Globus pallidus (tissue), 1 donor: ENCODE measurements at regions not wholly inside any gene's neighbourhood (a gene's known extent, or its start where the extent isn't known, plus 50 kb on each side); places are given as distances from the start of the nearest gene placed in this dataset.
"Not testable (repeated sequence)": the region's sequence is repeated elsewhere in the genome, so short reads cannot be mapped to it uniquely, and the experiment has no call there.

Experiments
- DNase-seq: peaks from one replicate; pipeline ENCODE4 v3.0.0-alpha.2; 2015; ENCODE audit warnings: low spot score

- DNase-seq, result not testable (repeated sequence)
These were observed 83.6 kb upstream of the CRYM start for GRCh38 chr16:21361612-21362227.

GRCh38 chr16:21361045-21361444, 83.0 kb upstream of the CRYM start:
- not testable (repeated sequence) for DNase-seq

GRCh38 chr16:21359513-21359912, 81.4 kb upstream of the CRYM start:
- DNase-seq, result not testable (repeated sequence)

GRCh38 chr16:21358261-21358795, 80.2 kb upstream of the CRYM start:
- peak; percentile 0 for DNase-seq

GRCh38 chr16:21356308-21356707, 78.2 kb upstream of the CRYM start:
- peak; percentile 5 for DNase-seq

- not testable (repeated sequence) for DNase-seq
These were observed 73.3 kb upstream of the CRYM start for GRCh38 chr16:21351433-21351832.

GRCh38 chr16:21350851-21351250, 72.8 kb upstream of the CRYM start:
- not testable (repeated sequence) for DNase-seq

- not testable (repeated sequence) for DNase-seq
These were observed 71.2 kb upstream of the CRYM start for GRCh38 chr16:21349336-21349735.

GRCh38 chr16:21348815-21349214, 70.7 kb upstream of the CRYM start:
- not testable (repeated sequence) for DNase-seq

- DNase-seq, result not testable (repeated sequence)
These were observed 69.4 kb upstream of the CRYM start for GRCh38 chr16:21347538-21347937.

- DNase-seq, result not testable (repeated sequence)
These were observed 68.8 kb upstream of the CRYM start for GRCh38 chr16:21346756-21347491.

GRCh38 chr16:21344361-21344912, 66.3 kb upstream of the CRYM start:
- DNase-seq, result not testable (repeated sequence)

- no peak for DNase-seq
These were observed 63.0 kb upstream of the CRYM start for GRCh38 chr16:21341101-21341500.

GRCh38 chr16:21339941-21340340, 61.9 kb upstream of the CRYM start:
- DNase-seq, result no peak

- DNase-seq, result no peak
These were observed 61.2 kb upstream of the CRYM start for GRCh38 chr16:21339269-21339641.

GRCh38 chr16:21338537-21339268, 60.6 kb upstream of the CRYM start:
- DNase-seq, result no peak

GRCh38 chr16:21336231-21336630, 58.1 kb upstream of the CRYM start:
- DNase-seq, result no peak

GRCh38 chr16:21334188-21335146, 56.4 kb upstream of the CRYM start:
- DNase-seq, result not testable (repeated sequence)

- not testable (repeated sequence) for DNase-seq
These were observed 55.6 kb upstream of the CRYM start for GRCh38 chr16:21333683-21334082.
